ENCODE measurements at regions not wholly inside any gene's neighbourhood (a gene's known extent, or its start where the extent isn't known, plus 50 kb on each side); places are given as distances from the start of the nearest gene placed in this dataset.

DNA sequence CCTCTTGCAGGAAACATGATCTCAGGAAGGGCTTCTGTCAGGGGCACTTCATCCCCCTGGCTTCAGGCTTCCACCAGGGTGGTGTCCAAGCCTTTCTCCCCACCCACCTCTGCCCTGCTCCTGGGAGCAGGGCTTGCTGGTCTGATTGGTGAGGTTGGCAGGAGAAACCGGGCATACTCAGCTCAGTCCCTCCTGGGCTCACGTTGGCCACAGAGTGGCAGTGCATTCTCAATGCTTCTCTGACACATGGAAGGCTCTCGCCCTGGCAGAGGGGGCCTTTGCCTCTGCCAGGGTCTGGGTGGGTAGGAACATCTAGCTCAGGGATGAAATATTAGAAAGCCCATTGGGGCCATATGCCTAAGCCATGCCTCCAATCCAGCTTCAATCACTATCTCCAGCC lies 142.8 kb downstream of the AXIN2 start:
- ChIA-PET POLR2A (interaction anchor here (0.5 to 0.6 kb wide), 2 partner anchors 11 to 13 kb away, joined by 3 read pairs; no protein-coding TSS in a partner anchor), CTCF (ENCODE audit: low intra/inter-chr PET ratio) (no interaction called here)
- no TSS peak for BruUV-seq (replicated peaks)
- Histone ChIP-seq H3K4me1 (replicated peaks in 1 of 2; ENCODE audit: control insufficient read depth in 2 of 2, insufficient read depth in 2 of 2, low read length in 2 of 2) (no peaks in the 10 kb centered on the region), H3K27ac (ENCODE audit: extremely low read depth, low read depth, low read length) (no peak overlapping the region), H2AFZ (ENCODE audit: low read depth, low read length) (no peak overlapping the region), H3K9me3 (replicated peaks; ENCODE audit: control insufficient read depth, insufficient read depth, low read depth, low read length) (no peaks in the 10 kb centered on the region), H3K4me3 (no peak overlapping the region), H3K79me2 (ENCODE audit: control insufficient read depth, insufficient read depth, low read length) (no peaks in the 10 kb centered on the region), H3K27me3 (ENCODE audit: control insufficient read depth in 2 of 2, insufficient read depth in 2 of 2, low read length in 2 of 2) (peaks cover 0 to 11% of the 10 kb centered on the region in 2 experiments; a peak in 2 of 5 replicates), H3K9me1 (ENCODE audit: control insufficient read depth, insufficient read depth, low read length) (no peaks in the 10 kb centered on the region), H4K20me1 (replicated peaks; ENCODE audit: control insufficient read depth, insufficient read depth, low read length) (no peaks in the 10 kb centered on the region; the same call in 1 of the 2 replicates), H3K9ac (ENCODE audit: insufficient read depth in 1 of 2, low read depth in 2 of 2, low read length in 2 of 2) (no peak overlapping the region), H3K4me2 (ENCODE audit: insufficient read depth, low read length) (no peak overlapping the region), H3K36me3 (ENCODE audit: control insufficient read depth, insufficient read depth, low read length) (no peaks in the 10 kb centered on the region)
- WGBS (ENCODE audit: insufficient coverage, low coverage, missing lambda C conversion rate): 0% methylated on average over 3 of the region's 3 CpGs
- no peak for TF ChIP-seq ELF4 (CRISPR knock-in tag; IDR thresholded peaks at IDR 0.05)
- no peak for TF ChIP-seq POLR2A (conservative IDR thresholded peaks at IDR 0.05)
- no peak for TF ChIP-seq KLF1 (tag; IDR thresholded peaks at IDR 0.05)
- TF ChIP-seq, protein P1, sequence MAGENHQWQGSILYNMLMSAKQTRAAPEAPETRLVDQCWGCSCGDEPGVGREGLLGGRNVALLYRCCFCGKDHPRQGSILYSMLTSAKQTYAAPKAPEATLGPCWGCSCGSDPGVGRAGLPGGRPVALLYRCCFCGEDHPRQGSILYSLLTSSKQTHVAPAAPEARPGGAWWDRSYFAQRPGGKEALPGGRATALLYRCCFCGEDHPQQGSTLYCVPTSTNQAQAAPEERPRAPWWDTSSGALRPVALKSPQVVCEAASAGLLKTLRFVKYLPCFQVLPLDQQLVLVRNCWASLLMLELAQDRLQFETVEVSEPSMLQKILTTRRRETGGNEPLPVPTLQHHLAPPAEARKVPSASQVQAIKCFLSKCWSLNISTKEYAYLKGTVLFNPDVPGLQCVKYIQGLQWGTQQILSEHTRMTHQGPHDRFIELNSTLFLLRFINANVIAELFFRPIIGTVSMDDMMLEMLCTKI (IDR thresholded peaks at IDR 0.05; ENCODE audit: partially characterized antibody): no peak
- TF ChIP-seq, protein P2, sequence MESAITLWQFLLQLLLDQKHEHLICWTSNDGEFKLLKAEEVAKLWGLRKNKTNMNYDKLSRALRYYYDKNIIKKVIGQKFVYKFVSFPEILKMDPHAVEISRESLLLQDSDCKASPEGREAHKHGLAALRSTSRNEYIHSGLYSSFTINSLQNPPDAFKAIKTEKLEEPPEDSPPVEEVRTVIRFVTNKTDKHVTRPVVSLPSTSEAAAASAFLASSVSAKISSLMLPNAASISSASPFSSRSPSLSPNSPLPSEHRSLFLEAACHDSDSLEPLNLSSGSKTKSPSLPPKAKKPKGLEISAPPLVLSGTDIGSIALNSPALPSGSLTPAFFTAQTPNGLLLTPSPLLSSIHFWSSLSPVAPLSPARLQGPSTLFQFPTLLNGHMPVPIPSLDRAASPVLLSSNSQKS (CRISPR knock-in tag; IDR thresholded peaks at IDR 0.05): no peak
- no peak for TF ChIP-seq MYBL2 (IDR thresholded peaks at IDR 0.05; ENCODE audit: low read depth)
- TF ChIP-seq MYBL2 (CRISPR knock-in tag; IDR thresholded peaks at IDR 0.05; ENCODE audit: borderline replicate concordance): no peak
- TF ChIP-seq ZNF717 (CRISPR knock-in tag; IDR thresholded peaks at IDR 0.05): no peak
- TF ChIP-seq, protein P3, sequence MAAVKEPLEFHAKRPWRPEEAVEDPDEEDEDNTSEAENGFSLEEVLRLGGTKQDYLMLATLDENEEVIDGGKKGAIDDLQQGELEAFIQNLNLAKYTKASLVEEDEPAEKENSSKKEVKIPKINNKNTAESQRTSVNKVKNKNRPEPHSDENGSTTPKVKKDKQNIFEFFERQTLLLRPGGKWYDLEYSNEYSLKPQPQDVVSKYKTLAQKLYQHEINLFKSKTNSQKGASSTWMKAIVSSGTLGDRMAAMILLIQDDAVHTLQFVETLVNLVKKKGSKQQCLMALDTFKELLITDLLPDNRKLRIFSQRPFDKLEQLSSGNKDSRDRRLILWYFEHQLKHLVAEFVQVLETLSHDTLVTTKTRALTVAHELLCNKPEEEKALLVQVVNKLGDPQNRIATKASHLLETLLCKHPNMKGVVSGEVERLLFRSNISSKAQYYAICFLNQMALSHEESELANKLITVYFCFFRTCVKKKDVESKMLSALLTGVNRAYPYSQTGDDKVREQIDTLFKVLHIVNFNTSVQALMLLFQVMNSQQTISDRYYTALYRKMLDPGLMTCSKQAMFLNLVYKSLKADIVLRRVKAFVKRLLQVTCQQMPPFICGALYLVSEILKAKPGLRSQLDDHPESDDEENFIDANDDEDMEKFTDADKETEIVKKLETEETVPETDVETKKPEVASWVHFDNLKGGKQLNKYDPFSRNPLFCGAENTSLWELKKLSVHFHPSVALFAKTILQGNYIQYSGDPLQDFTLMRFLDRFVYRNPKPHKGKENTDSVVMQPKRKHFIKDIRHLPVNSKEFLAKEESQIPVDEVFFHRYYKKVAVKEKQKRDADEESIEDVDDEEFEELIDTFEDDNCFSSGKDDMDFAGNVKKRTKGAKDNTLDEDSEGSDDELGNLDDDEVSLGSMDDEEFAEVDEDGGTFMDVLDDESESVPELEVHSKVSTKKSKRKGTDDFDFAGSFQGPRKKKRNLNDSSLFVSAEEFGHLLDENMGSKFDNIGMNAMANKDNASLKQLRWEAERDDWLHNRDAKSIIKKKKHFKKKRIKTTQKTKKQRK (IDR thresholded peaks at IDR 0.05; ENCODE audit: borderline replicate concordance, low read depth, low read length): no peak
- in situ Hi-C loops (cut with MboI) (no loop called here), intact Hi-C loops (cut with micrococcal nuclease) (no loop called here)
- DNase-seq (ENCODE audit: extremely low read depth in 1 of 4, low spot score in 3 of 4) (no peak), ATAC-seq (no peak), FAIRE-seq (no peak)
